ENCODE measurements at regions not wholly inside any gene's neighbourhood (a gene's known extent, or its start where the extent isn't known, plus 50 kb on each side); places are given as distances from the start of the nearest gene placed in this dataset.

- TF ChIP-seq CTCF (conservative IDR thresholded peaks at IDR 0.05; ENCODE audit: low read length) (no peak), EZH2phosphoT487 (IDR thresholded peaks at IDR 0.05; ENCODE audit: borderline replicate concordance, low read depth, low read length) (no peak)
Observed at GRCh38 chr6:147043994-147044477, 160.2 kb upstream of the STXBP5 start.
